Esophagus muscularis mucosa (tissue), 4 donors: ENCODE measurements at regions not wholly inside any gene's neighbourhood (a gene's known extent, or its start where the extent isn't known, plus 50 kb on each side); places are given as distances from the start of the nearest gene placed in this dataset.

Experiments
- EP300 ChIP-seq: sonication (generic); formaldehyde crosslinking; IDR thresholded peaks from one replicate; pipeline ENCODE4 v1.6.1; 2017; ENCODE audit warnings: antibody characterized with exemption
- POLR2A ChIP-seq: fragments of 450-650 bp; IDR thresholded peaks from one replicate; pipeline ENCODE4 v1.6.1; 2017; ENCODE audit warnings: antibody characterized with exemption, moderate library complexity, mild to moderate bottlenecking, low read depth
- POLR2AphosphoS5 ChIP-seq, 2 donors: sonication (generic); formaldehyde crosslinking; IDR thresholded peaks; one replicate each; pipeline ENCODE4 v1.6.1; 2017; ENCODE audit warnings: antibody characterized with exemption in 2 of 2
- TF ChIP-seq, protein P1 (sequence below), 3 experiments: fragments of 200-600 bp in 2 of 3; fragments of 450-650 bp in 1 of 3; sonication (generic) in 2 of 3; IDR thresholded peaks; one replicate each; pipeline ENCODE4 v1.5.1; 2017 to 2019; ENCODE audit warnings: antibody characterized with exemption in 3 of 3, mild to moderate bottlenecking in 2 of 3, moderate library complexity in 1 of 3

DNA sequence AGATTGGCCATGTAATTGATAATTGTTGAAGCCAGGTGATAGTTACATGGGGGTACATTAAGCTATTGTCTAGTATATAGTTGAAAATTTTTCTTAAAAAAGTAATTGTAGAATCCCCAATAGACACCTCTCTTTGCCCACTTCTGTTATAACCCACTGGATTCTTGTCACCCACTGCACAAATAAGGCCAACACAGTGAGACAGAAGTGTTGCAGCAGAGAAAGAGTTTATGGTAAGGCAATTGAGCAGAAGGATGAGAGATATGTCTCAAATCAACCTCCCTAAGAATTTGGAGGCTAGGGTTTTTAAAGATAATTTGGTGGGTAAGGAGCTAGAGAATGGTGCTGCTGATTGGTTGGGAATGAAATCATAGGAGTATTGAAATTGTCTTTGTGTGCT, 270.3 kb upstream of the TAC1 start:
- no peak for TF ChIP-seq POLR2AphosphoS5 (IDR thresholded peaks at IDR 0.05)
- TF ChIP-seq, protein P1, sequence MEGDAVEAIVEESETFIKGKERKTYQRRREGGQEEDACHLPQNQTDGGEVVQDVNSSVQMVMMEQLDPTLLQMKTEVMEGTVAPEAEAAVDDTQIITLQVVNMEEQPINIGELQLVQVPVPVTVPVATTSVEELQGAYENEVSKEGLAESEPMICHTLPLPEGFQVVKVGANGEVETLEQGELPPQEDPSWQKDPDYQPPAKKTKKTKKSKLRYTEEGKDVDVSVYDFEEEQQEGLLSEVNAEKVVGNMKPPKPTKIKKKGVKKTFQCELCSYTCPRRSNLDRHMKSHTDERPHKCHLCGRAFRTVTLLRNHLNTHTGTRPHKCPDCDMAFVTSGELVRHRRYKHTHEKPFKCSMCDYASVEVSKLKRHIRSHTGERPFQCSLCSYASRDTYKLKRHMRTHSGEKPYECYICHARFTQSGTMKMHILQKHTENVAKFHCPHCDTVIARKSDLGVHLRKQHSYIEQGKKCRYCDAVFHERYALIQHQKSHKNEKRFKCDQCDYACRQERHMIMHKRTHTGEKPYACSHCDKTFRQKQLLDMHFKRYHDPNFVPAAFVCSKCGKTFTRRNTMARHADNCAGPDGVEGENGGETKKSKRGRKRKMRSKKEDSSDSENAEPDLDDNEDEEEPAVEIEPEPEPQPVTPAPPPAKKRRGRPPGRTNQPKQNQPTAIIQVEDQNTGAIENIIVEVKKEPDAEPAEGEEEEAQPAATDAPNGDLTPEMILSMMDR (IDR thresholded peaks at IDR 0.05) = no peak
- no peak for TF ChIP-seq POLR2A
- TF ChIP-seq EP300 = no peak
